Neutrophil (primary cell): ENCODE measurements at regions not wholly inside any gene's neighbourhood (a gene's known extent, or its start where the extent isn't known, plus 50 kb on each side); places are given as distances from the start of the nearest gene placed in this dataset.

ENCODE experiments used
- H3K27ac ChIP-seq: fragments of 200-600 bp; sonication (generic); 2 replicates; pipeline ENCODE4 v1.5.1; 2016; ENCODE audit warnings: mild to moderate bottlenecking, moderate library complexity
- H3K27me3 ChIP-seq: fragments of 200-600 bp; sonication (generic); 2 replicates; pipeline ENCODE4 v1.6.0; 2016; ENCODE audit warnings: mild to moderate bottlenecking
- H3K36me3 ChIP-seq: fragments of 200-600 bp; sonication (generic); 2 replicates; pipeline ENCODE4 v1.5.1; 2017
- H3K4me1 ChIP-seq, 2 experiments: fragments of 200-600 bp in 1 of 2; sonication (generic) in 1 of 2; 1 replicate in 1 of 2; 2 replicates in 1 of 2; pipeline versions ENCODE4 v1.5.1 to v1.6.1; 2013 to 2016; ENCODE audit warnings: low read depth in 1 of 2, low read length in 1 of 2, mild to moderate bottlenecking in 1 of 2, moderate library complexity in 1 of 2; ENCODE audit not compliant: control insufficient read depth in 1 of 2, insufficient read depth in 1 of 2
- H3K4me3 ChIP-seq, 2 experiments: fragments of 200-600 bp in 1 of 2; sonication (generic) in 1 of 2; 1 replicate in 1 of 2; 2 replicates in 1 of 2; pipeline ENCODE4 v1.5.1; 2013 to 2016; ENCODE audit warnings: low read depth in 1 of 2, low read length in 1 of 2, mild to moderate bottlenecking in 1 of 2, moderate library complexity in 1 of 2
- H3K9me3 ChIP-seq: fragments of 200-600 bp; sonication (generic); 2 replicates; pipeline ENCODE4 v1.5.1; 2016
- CTCF ChIP-seq: fragments of 200-600 bp; sonication (generic); IDR thresholded peaks from 2 replicates; pipeline ENCODE4 v1.5.1; 2016; ENCODE audit warnings: antibody characterized with exemption

- Histone ChIP-seq H3K4me3 (no peak overlapping the region), H3K4me1 (no peaks in the 10 kb centered on the region), H3K9me3 (no peaks in the 10 kb centered on the region), H3K27me3 (no peaks in the 10 kb centered on the region), H3K36me3 (no peaks in the 10 kb centered on the region), H3K27ac (no peak overlapping the region)
- no peak for TF ChIP-seq CTCF
These were observed 585.2 kb downstream of the BRD1 start for GRCh38 chr22:49242480-49242879.

- TF ChIP-seq CTCF: no peak
- Histone ChIP-seq H3K36me3 (no peaks in the 10 kb centered on the region), H3K27ac (no peak overlapping the region), H3K4me1 (no peaks in the 10 kb centered on the region), H3K4me3 (no peak overlapping the region), H3K9me3 (no peaks in the 10 kb centered on the region), H3K27me3 (no peaks in the 10 kb centered on the region)
These were observed 586.4 kb downstream of the BRD1 start for GRCh38 chr22:49241174-49241851.

DNA sequence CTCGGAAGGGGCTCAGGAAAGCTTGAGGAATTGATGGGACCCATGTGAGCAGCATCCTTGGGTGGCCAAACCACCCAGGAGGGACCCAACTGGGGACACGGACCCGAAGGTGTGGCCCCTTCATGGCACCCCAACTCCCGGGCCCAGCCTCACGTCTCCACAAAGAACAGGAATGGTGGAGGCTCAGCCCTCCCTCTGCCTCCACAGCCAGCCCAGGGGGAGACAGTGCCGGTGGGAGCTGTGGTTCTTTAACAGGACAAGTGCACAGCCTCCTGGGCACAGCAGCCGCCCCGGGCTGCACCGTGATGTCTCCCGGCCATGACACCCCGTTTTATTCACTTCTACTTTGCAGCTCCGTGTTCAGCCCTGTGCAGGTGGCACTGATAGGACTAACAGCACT, 587.2 kb downstream of the BRD1 start:
- Histone ChIP-seq H3K9me3 (no peaks in the 10 kb centered on the region), H3K27me3 (no peaks in the 10 kb centered on the region), H3K4me1 (no peaks in the 10 kb centered on the region), H3K4me3 (no peak overlapping the region), H3K36me3 (no peaks in the 10 kb centered on the region), H3K27ac (no peak overlapping the region)
- no peak for TF ChIP-seq CTCF

- H3K4me3 ChIP-seq: no peak overlapping the region
- no peak overlapping the region for H3K27ac ChIP-seq
- no peaks in the 10 kb centered on the region for H3K4me1 ChIP-seq
- no peaks in the 10 kb centered on the region for H3K27me3 ChIP-seq
- no peaks in the 10 kb centered on the region for H3K36me3 ChIP-seq
- TF ChIP-seq CTCF: no peak
- no peaks in the 10 kb centered on the region for H3K9me3 ChIP-seq
These were observed 587.7 kb downstream of the BRD1 start for GRCh38 chr22:49240016-49240380.

DNA sequence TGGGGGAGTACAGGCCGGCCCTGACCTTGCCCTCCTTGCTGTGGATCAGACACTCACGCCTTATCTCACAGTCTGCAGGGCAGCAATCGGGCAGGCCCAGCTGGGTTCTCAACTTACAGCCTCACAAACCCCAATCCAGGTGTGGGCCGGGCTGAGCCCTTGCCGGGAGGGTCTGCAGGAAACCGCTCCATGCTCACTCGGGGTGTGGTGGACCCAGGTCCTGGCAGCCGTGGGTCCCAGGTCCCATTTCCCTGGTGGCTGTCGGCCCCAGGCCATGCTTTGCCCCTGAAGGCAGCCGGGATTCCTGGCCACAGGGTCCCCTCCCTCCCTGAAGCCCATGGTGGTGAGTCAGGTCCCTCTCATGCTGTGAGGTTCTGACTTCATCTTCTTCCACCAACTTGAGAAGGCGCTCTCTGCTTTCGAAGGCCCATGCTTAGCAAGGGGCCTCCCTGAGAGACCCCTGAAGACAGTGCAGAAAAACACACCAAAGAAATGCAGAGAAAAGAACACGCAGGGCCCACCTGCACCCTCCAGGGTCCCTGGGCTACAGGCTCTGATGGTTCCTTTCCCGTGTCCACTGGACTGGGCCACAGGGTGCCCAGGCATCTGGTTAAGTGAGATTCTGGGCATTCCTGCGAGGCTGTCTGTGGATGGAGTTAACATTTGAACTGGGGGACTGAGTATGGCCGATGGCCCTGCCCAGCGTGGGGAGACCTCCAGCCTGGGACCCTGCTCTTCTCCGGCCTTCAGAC, 588.2 kb downstream of the BRD1 start:
- no peak for TF ChIP-seq CTCF
- Histone ChIP-seq H3K27ac (no peak overlapping the region), H3K4me1 (no peaks in the 10 kb centered on the region), H3K27me3 (no peaks in the 10 kb centered on the region), H3K4me3 (no peak overlapping the region), H3K36me3 (no peaks in the 10 kb centered on the region), H3K9me3 (no peaks in the 10 kb centered on the region)
